Superior temporal gyrus (tissue), 1 donor: ENCODE measurements at regions not wholly inside any gene's neighbourhood (a gene's known extent, or its start where the extent isn't known, plus 50 kb on each side); places are given as distances from the start of the nearest gene placed in this dataset.

ENCODE experiments used
- DNase-seq: peaks from one replicate; pipeline ENCODE4 v3.0.0-alpha.2; 2016; ENCODE audit errors: extremely low spot score

- DNase-seq = no peak
Observed at GRCh38 chr2:139949242-139949972, 1169.2 kb upstream of the NXPH2 start.

DNA sequence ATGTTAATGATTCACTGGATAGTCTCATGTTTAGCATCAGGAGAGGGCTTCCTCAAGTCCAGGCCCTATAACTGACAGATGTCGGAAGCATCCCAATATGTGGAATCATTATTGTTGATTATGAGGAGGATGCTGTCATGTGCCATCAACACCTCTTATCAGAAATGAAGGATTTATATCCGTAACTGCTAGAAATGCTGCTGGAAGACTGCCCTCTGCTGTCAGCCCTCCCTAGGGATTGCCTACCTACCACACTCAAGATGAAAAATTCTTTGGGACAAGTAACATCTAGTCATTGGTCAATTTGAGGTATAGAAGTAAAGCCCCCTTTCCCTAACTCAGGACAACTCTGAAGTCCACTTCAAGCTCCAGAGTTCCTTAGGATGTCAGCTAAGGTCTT lies 1166.5 kb upstream of the NXPH2 start:
- DNase-seq = no peak

- DNase-seq = no peak
Observed at GRCh38 chr2:139940686-139941085, 1160.5 kb upstream of the NXPH2 start.

- no peak for DNase-seq
Observed at GRCh38 chr2:139925903-139926302, 1145.7 kb upstream of the NXPH2 start.

DNA sequence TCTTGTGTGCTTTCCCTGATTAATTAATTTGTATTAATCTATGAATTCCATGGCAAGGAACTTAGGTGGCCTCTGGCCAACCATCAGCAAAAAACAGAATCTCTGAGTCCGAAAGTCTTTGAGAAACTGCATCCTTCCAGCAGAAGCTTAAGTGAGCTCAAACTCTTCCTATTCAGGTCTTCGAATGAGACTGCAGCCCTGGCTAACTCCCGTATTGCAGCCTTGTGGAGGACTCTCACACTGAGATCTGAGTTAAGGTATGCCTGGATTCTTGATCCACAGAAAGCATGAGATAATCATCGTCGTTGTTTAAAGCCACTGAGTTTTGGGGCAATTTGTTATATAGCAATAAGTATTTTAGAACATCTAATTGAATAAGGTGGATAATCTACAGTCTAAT lies 1143.9 kb upstream of the NXPH2 start:
- no peak for DNase-seq

GRCh38 chr2:139918982-139919381 lies 1138.8 kb upstream of the NXPH2 start:
- DNase-seq = no peak

DNA sequence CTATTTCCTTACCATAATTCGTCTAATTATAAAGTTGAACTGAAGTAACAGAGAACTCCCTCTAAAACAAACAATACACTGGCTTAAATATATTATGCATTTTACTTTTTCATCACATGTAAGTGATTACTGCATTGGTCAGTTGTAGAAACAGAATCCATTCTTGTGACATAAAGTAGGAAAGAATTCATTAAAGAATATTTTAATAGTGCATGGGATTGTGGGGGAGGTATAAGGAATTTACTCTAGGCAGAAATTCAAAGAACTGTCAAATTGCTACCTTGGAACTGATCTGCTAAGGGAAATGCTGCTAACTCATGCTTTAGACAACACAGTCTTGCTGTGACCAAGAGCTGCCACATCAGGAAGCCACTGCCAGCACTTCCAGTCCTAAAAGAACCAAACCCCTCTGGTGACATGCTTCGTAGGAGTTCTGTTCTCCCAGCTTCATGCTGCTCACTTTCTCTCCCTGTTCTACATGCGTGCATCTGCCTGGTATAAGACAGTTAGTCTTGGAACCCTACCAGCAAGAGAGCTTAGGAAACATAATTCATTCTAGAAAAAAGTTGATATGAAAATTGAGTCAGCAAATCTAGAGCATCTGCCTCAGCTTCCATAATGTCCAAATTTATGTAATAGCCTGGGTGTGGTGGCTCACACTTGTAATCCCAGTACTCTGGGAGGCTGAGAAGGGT lies 1137.6 kb upstream of the NXPH2 start:
- no peak for DNase-seq

DNA sequence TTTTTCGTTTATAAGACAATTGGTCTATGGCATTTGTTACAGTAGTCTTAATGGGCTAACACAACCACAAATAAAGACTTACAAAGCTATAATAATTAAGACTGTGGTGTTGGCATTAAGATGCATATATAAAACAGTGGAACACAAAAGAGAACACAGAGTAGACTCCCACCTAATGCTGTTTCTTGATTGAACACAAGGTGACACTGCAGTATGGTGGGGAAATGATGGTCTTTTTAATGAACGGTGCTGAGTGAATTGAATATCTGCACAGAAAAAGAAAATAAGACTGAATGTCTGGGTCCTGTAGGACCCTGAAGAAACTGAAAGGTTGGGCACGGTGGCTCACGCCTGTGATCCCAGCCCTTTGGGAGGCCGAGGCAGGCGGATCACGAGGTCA lies 1136.6 kb upstream of the NXPH2 start:
- DNase-seq = no peak

- DNase-seq = no peak
Observed at GRCh38 chr2:139911160-139911559, 1131.0 kb upstream of the NXPH2 start.

DNA sequence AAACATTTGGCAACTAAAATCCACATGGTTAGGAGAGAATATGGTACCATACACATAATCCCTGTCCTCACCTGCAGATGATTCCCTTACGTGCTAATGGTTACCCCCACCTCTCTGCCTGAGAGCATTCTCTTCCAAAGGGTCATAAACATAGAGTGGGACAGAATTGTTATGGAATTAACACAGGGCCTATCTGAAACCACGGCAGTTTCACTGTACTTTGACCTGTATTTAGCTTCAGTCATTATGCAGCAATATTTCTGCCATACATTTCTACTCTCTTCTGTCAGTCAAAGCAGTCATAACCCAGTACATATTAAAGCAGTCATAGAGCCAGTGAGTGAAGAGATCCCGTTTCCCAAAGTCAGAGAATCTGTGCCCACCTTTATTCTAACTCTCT lies 1128.9 kb upstream of the NXPH2 start:
- DNase-seq = no peak

DNA sequence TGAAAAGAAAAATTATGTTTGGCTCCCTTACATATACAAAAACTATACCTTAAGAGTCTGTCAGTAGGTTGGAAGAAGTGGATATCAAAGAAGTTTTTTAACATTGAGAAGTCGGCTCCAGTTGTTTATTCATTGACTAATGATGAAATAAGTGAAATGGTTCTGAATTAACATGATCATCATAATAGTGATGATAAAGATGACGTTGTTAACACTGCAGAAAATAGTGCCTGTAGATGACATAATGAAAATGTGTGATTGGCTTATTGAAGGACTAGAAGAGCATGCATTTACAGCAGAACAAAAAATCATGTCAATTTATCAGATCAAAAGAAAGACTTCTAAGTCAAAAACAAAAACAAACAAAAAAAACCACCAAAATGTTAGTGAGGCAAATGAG lies 1125.4 kb upstream of the NXPH2 start:
- no peak for DNase-seq

- no peak for DNase-seq
Observed at GRCh38 chr2:139891636-139892035, 1111.4 kb upstream of the NXPH2 start.

GRCh38 chr2:139885921-139886498 lies 1105.8 kb upstream of the NXPH2 start:
- no peak for DNase-seq

DNA sequence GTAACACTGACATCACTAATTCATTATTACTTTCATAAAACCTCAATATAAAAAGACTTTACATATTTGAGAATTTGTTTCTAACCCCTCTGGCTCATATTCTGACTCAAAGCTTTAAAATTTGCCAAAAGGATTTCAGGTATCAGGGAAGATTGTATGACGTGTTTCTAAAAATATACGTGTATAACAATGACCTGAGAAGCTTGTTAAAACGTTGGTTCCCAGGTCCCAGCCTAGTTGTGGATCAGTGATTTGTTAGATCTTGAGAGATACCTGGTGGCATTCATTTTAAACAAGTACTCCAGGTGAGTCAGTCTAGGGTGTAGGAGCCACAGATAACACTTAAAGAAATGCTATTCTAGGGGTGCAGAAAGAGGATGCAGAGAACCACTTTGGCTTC lies 1096.8 kb upstream of the NXPH2 start:
- DNase-seq = no peak

GRCh38 chr2:139876321-139876720 lies 1096.1 kb upstream of the NXPH2 start:
- DNase-seq = no peak

DNA sequence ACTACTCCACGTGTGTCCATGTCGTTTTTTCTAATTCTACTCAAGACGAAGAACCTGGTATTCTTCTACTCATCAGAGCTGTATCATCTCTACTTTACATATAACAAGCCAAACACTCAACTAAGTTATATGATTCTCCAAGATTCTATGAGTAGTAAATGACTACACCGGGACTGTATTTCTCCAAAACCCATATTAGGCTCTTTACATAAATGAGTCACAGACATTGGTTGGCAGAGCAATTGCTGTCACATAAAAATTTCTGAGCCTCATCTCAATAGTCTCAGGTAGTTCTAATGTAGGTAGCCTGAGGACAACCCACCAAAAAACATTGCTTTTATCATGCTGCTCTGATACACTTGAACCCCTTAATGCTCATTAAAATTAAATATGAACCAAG lies 1092.3 kb upstream of the NXPH2 start:
- DNase-seq = no peak

GRCh38 chr2:139872032-139872431 lies 1091.8 kb upstream of the NXPH2 start:
- DNase-seq = no peak

DNA sequence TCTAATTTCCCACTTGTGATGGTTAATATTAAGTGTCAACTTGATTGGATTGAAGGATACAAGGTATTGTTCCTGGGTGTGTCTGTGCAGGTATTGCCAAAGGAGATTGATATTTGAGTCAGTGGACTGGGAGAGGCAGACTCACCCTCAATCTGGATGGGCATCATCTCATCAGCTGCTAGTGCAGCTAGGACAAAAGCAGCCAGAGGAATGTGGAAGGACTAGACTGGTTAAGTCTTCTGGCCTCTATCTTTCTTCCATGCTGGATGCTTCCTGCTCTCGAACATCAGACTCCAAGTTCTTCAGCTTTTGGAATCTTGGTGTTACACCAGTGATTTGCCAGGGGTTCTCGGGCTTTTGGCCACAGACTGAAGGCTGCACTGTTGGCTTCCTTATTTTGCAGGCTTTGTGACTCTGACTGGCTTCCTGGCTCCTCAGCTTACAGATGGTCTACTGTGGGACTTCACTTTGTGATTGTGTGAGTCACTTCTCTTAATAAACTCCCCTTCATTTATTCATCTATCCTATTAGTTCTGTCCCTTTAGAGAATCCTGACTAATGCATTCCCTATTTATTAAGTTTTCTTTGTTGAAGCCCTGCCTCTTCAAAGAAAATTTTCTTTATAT lies 1087.5 kb upstream of the NXPH2 start:
- DNase-seq = no peak

DNA sequence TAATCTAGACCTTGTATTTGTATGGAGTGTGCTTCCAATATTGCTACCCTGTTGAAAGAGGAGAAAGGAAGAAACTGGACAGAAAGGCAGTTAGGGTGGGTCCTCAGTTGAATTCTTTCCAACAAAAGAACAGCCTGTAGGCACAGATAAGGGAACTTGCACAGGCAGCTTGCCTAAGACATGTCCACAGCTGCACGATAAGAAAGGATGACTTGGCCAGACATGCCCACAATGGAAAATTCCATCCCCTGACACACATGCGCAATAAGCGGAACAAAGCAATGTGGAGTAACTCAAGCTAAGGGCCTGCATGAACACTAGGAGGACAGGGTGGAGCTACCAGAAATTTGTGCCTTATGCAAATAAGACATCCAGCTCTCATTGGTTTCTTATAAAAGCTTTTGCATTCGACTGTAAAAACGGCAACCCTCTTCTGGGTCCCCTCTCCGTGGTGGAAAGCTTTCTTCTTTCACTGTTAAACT lies 1084.7 kb upstream of the NXPH2 start:
- DNase-seq = no peak

- DNase-seq = no peak
Observed at GRCh38 chr2:139854769-139855483, 1074.7 kb upstream of the NXPH2 start.

GRCh38 chr2:139850254-139850890 lies 1070.2 kb upstream of the NXPH2 start:
- DNase-seq = no peak
